HCT116 (cell line): ENCODE measurements at regions not wholly inside any gene's neighbourhood (a gene's known extent, or its start where the extent isn't known, plus 50 kb on each side); places are given as distances from the start of the nearest gene placed in this dataset.

Experiments
- ATAC-seq: fragments of 200-7000 bp; cut with Tn5 transposase; 2 replicates; pipeline ENCODE4 v1.9.1; 2020; ENCODE audit warnings: mild to moderate bottlenecking, moderate library complexity
- BruUV-seq: library from RNA; stranded (reverse); fragments of 400-500 nt; replicated peaks from 2 replicates; lab custom pipeline; 2021; lab: Mats Ljungman, UMichigan
- CTCF ChIA-PET: fragments of 300-600 bp; sonication (Branson Sonifier 250); formaldehyde crosslinking; loops from one replicate; lab custom pipeline; 2021; ENCODE audit warnings: antibody characterized with exemption; lab: Charles Lee
- POLR2A ChIA-PET: fragments of 300-600, 350-600 bp; sonication (Branson Sonifier 250); formaldehyde crosslinking; loops from one replicate; lab custom pipeline; 2021; ENCODE audit warnings: antibody characterized with exemption; lab: Charles Lee
- RAD21 ChIA-PET, 2 experiments: fragments of 300-600 bp; sonication (Branson Sonifier 250); formaldehyde crosslinking; loops; one replicate each; lab custom pipeline; 2023; ENCODE audit warnings: low total read pairs in 2 of 2; ENCODE audit not compliant: uncharacterized antibody in 2 of 2, unreplicated experiment in 2 of 2, low non-redundant PET in 1 of 2; lab: Charles Lee
- DNase-seq: peaks from one replicate; pipeline ENCODE4 v3.0.0-alpha.2; 2010; ENCODE audit warnings: low read depth, low spot score
- H2AFZ ChIP-seq: fragments of 200-600 bp; shearing (Covaris generic), sonication (generic); 2 replicates; pipeline ENCODE4 v1.6.1; 2017; ENCODE audit warnings: low read depth, mixed run types, mixed read lengths, antibody characterized with exemption, low read length; ENCODE audit not compliant: poor library complexity, severe bottlenecking
- H3K27ac ChIP-seq: 2 replicates; pipeline ENCODE4 v1.5.1; 2012; ENCODE audit warnings: low read depth, low read length
- H3K27me3 ChIP-seq: fragments of 200-600 bp; sonication (generic); 2 replicates; pipeline ENCODE4 v1.6.1; 2016; ENCODE audit warnings: mixed run types, low read length, mixed read lengths; ENCODE audit not compliant: insufficient read depth
- H3K36me3 ChIP-seq, 2 experiments: fragments of 200-500 bp in 1 of 2; fragments of 200-600 bp in 1 of 2; sonication (Bioruptor generic) in 1 of 2; sonication (generic) in 1 of 2; 2 replicates each; pipeline versions ENCODE4 v1.5.1 to v1.6.1; 2014 to 2016; ENCODE audit warnings: low read length in 2 of 2, inconsistent platforms in 1 of 2, mixed read lengths in 1 of 2, mixed run types in 1 of 2; ENCODE audit not compliant: insufficient read depth in 2 of 2, control insufficient read depth in 1 of 2
- H3K4me1 ChIP-seq, 2 experiments: fragments of 200-600 bp in 1 of 2; sonication (generic) in 1 of 2; 2 replicates each; pipeline versions ENCODE4 v1.5.1 to v1.6.1; 2012 to 2017; ENCODE audit warnings: low read length in 2 of 2, inconsistent platforms in 1 of 2, mild to moderate bottlenecking in 1 of 2, mixed read lengths in 1 of 2, mixed run types in 1 of 2, moderate library complexity in 1 of 2; ENCODE audit not compliant: insufficient read depth in 2 of 2, control insufficient read depth in 1 of 2
- H3K4me2 ChIP-seq: fragments of 200-600 bp; sonication (generic); 2 replicates; pipeline ENCODE4 v1.6.1; 2017; ENCODE audit warnings: mixed run types, low read length, mixed read lengths
- H3K4me3 ChIP-seq, 2 experiments: fragments of 200-600 bp in 1 of 2; sonication (generic) in 1 of 2; replicated peaks in 1 of 2; 2 replicates each; pipeline ENCODE4 v1.5.1; 2011 to 2016; ENCODE audit warnings: low read length in 2 of 2, control low read depth in 1 of 2, low read depth in 1 of 2, mild to moderate bottlenecking in 1 of 2, mixed read lengths in 1 of 2, mixed run types in 1 of 2
- H3K79me2 ChIP-seq: fragments of 200-600 bp; sonication (generic); 2 replicates; pipeline ENCODE4 v1.6.1; 2017; ENCODE audit warnings: mild to moderate bottlenecking, mixed run types, low read length, moderate library complexity, mixed read lengths; ENCODE audit not compliant: insufficient read depth
- H3K9ac ChIP-seq: fragments of 200-600 bp; sonication (generic); 2 replicates; pipeline ENCODE4 v1.6.1; 2016; ENCODE audit warnings: low read length, mixed read lengths
- H3K9me2 ChIP-seq: fragments of 200-600 bp; sonication (generic), shearing (Covaris generic); 2 replicates; pipeline ENCODE4 v1.6.1; 2017; ENCODE audit warnings: mixed run types, mild to moderate bottlenecking, moderate library complexity; ENCODE audit not compliant: insufficient read depth
- H3K9me3 ChIP-seq, 2 experiments: fragments of 200-500 bp in 1 of 2; fragments of 200-600 bp in 1 of 2; sonication (Bioruptor generic) in 1 of 2; sonication (generic) in 1 of 2; 2 replicates each; pipeline ENCODE4 v1.6.1; 2014 to 2017; ENCODE audit warnings: low read length in 2 of 2, mixed read lengths in 2 of 2, inconsistent platforms in 1 of 2, low read depth in 1 of 2, mild to moderate bottlenecking in 1 of 2, mixed run types in 1 of 2, moderate library complexity in 1 of 2; ENCODE audit not compliant: control insufficient read depth in 1 of 2, insufficient read depth in 1 of 2
- H4K20me1 ChIP-seq: fragments of 200-600 bp; sonication (generic), shearing (Covaris generic); 2 replicates; pipeline ENCODE4 v1.6.1; 2017; ENCODE audit warnings: mixed run types, mild to moderate bottlenecking, moderate library complexity; ENCODE audit not compliant: insufficient read depth
- ATF3 ChIP-seq: IDR thresholded peaks from 2 replicates; pipeline ENCODE4 v1.6.1; 2012
- EZH2phosphoT487 ChIP-seq: fragments of 200-600 bp; IDR thresholded peaks from 2 replicates; pipeline ENCODE4 v1.6.1; 2018; ENCODE audit warnings: antibody characterized with exemption, borderline replicate concordance
- POLR2A ChIP-seq: IDR thresholded peaks from 2 replicates; pipeline ENCODE4 v1.7.0; 2011; ENCODE audit warnings: borderline replicate concordance; ENCODE audit not compliant: insufficient read depth, insufficient read length; ENCODE audit errors: extremely low read depth
- RAD21 ChIP-seq: IDR thresholded peaks from 2 replicates; pipeline ENCODE4 v1.6.1; 2012; ENCODE audit warnings: low read depth, mild to moderate bottlenecking
- REST ChIP-seq: IDR thresholded peaks from 2 replicates; pipeline ENCODE4 v1.6.1; 2012; ENCODE audit warnings: low read depth
- ZFX ChIP-seq: fragments of 450-650 bp; IDR thresholded peaks from 2 replicates; pipeline ENCODE4 v1.6.1; 2017
- intact Hi-C: fragments of 100-400 bp; cut with micrococcal nuclease; formaldehyde crosslinking; loops from 2 replicates; pipeline ENCODE4 v1.10.0; 2022
- TF ChIP-seq, protein P1 (sequence below), 3 experiments: fragments of 200-600 bp in 1 of 3; sonication (generic) in 1 of 3; IDR thresholded peaks in 2 of 3; conservative IDR thresholded peaks in 1 of 3; 2 replicates each; pipeline ENCODE4 v1.5.1; 2012 to 2017; ENCODE audit warnings: low read depth in 2 of 3, low read length in 2 of 3, antibody characterized with exemption in 1 of 3, borderline replicate concordance in 1 of 3, control low read depth in 1 of 3, mild to moderate bottlenecking in 1 of 3, mixed read lengths in 1 of 3, mixed run types in 1 of 3, moderate library complexity in 1 of 3; ENCODE audit not compliant: insufficient read depth in 1 of 3

GRCh38 chr6:117837261-117837660 is 69.8 kb upstream of the SLC35F1 start:
- Histone ChIP-seq H2AFZ (no peak overlapping the region), H3K4me1 (no peaks in the 10 kb centered on the region), H3K4me2 (no peak overlapping the region), H3K4me3 (no peak overlapping the region), H3K36me3 (no peaks in the 10 kb centered on the region), H3K27me3 (no peaks in the 10 kb centered on the region), H3K79me2 (no peaks in the 10 kb centered on the region), H3K9me2 (no peaks in the 10 kb centered on the region), H4K20me1 (no peaks in the 10 kb centered on the region), H3K9ac (no peak overlapping the region), H3K9me3 (no peaks in the 10 kb centered on the region), H3K27ac (no peak overlapping the region)
- RAD21 ChIA-PET, result no interaction called here
- DNase-seq (no peak), ATAC-seq (no peak)
- POLR2A ChIA-PET, result no interaction called here
- BruUV-seq, result no TSS peak
- CTCF ChIA-PET, result interaction anchor here (0.5 kb wide), 1 partner anchor 901 kb away, joined by 3 read pairs; no protein-coding TSS in a partner anchor
- no peak for TF ChIP-seq POLR2A
- no peak for TF ChIP-seq REST
- TF ChIP-seq ATF3, result no peak
- TF ChIP-seq EZH2phosphoT487, result no peak
- intact Hi-C loops, result no loop called here

GRCh38 chr6:117840541-117840983 is 66.5 kb upstream of the SLC35F1 start:
- no peak overlapping the region for H3K4me3 ChIP-seq
- peak overlapping the region; percentile 7 for H2AFZ ChIP-seq
- intact Hi-C loops, result loop anchor here (1.0 to 10.0 kb wide), 6 partner anchors 442 to 1272 kb away; no protein-coding TSS in a partner anchor
- no peaks in the 10 kb centered on the region for H3K9me2 ChIP-seq
- no peaks in the 10 kb centered on the region for H4K20me1 ChIP-seq
- no peaks in the 10 kb centered on the region for H3K4me1 ChIP-seq
- DNase-seq (peak; percentile 68), ATAC-seq (peak; percentile 82)
- RAD21 ChIA-PET, result no interaction called here
- no peak overlapping the region for H3K4me2 ChIP-seq
- no peaks in the 10 kb centered on the region for H3K9me3 ChIP-seq
- TF ChIP-seq RAD21 (peak; percentile 83), ZFX (no peak)
- TF ChIP-seq, protein P1, sequence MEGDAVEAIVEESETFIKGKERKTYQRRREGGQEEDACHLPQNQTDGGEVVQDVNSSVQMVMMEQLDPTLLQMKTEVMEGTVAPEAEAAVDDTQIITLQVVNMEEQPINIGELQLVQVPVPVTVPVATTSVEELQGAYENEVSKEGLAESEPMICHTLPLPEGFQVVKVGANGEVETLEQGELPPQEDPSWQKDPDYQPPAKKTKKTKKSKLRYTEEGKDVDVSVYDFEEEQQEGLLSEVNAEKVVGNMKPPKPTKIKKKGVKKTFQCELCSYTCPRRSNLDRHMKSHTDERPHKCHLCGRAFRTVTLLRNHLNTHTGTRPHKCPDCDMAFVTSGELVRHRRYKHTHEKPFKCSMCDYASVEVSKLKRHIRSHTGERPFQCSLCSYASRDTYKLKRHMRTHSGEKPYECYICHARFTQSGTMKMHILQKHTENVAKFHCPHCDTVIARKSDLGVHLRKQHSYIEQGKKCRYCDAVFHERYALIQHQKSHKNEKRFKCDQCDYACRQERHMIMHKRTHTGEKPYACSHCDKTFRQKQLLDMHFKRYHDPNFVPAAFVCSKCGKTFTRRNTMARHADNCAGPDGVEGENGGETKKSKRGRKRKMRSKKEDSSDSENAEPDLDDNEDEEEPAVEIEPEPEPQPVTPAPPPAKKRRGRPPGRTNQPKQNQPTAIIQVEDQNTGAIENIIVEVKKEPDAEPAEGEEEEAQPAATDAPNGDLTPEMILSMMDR (IDR thresholded peaks at IDR 0.05 in 2 of 3, conservative IDR thresholded peaks at IDR 0.05 in 1 of 3; ENCODE audit: borderline replicate concordance in 1 of 3, insufficient read depth in 1 of 3, low read depth in 2 of 3, low read length in 2 of 3), result peak; percentile 41 to 75 (median 73); a peak in 5 of 6 replicates
- no peak overlapping the region for H3K27ac ChIP-seq
- no peaks in the 10 kb centered on the region for H3K27me3 ChIP-seq
- BruUV-seq, result no TSS peak
- H3K9ac ChIP-seq, result no peak overlapping the region
- POLR2A ChIA-PET, result no interaction called here
- H3K79me2 ChIP-seq, result no peaks in the 10 kb centered on the region
- CTCF ChIA-PET, result interaction anchor here (0.7 to 1.9 kb wide), 18 partner anchors 11 to 1270 kb away, joined by 3 to 10 read pairs (median 4); partner anchors contain the start of gene PLN
- no peaks in the 10 kb centered on the region for H3K36me3 ChIP-seq
